ENCODE measurements at regions not wholly inside any gene's neighbourhood (a gene's known extent, or its start where the extent isn't known, plus 50 kb on each side); places are given as distances from the start of the nearest gene placed in this dataset.

- no peaks in the 10 kb centered on the region for H3K4me1 ChIP-seq (ENCODE audit: low read length)
- no peaks in the 10 kb centered on the region for H3K9me3 ChIP-seq (replicated peaks; ENCODE audit: insufficient read depth, low read length)
- no peak overlapping the region for H3K4me2 ChIP-seq (ENCODE audit: low read depth, low read length)
- H3K79me2 ChIP-seq (ENCODE audit: low read length): no peaks in the 10 kb centered on the region
- no peak overlapping the region for H3K4me3 ChIP-seq (ENCODE audit: low read length)
- H4K20me1 ChIP-seq (ENCODE audit: insufficient read depth, low read length): no peaks in the 10 kb centered on the region
- H3F3A ChIP-seq (ENCODE audit: insufficient read depth, low read length): no peaks in the 10 kb centered on the region
- no peak overlapping the region for H2AFZ ChIP-seq (ENCODE audit: low read length)
- H3K9ac ChIP-seq (ENCODE audit: low read length): no peak overlapping the region
- no peaks in the 10 kb centered on the region for H3K36me3 ChIP-seq (replicated peaks; ENCODE audit: insufficient read depth, low read length)
- no peaks in the 10 kb centered on the region for H3K27me3 ChIP-seq (replicated peaks; ENCODE audit: insufficient read depth, low read length)
- no peak for DNase-seq
- H3K27ac ChIP-seq (ENCODE audit: low read length): no peak overlapping the region
- no peaks in the 10 kb centered on the region for H3K9me2 ChIP-seq (replicated peaks; ENCODE audit: insufficient read depth, low read length)
- TF ChIP-seq CTCF (IDR thresholded peaks at IDR 0.05; ENCODE audit: low read length) (no peak), EZH2phosphoT487 (IDR thresholded peaks at IDR 0.05; ENCODE audit: low read length) (no peak), EZH2 (optimal IDR thresholded peaks at IDR 0.05; ENCODE audit: low read depth, low read length) (no peak)
Measured at GRCh38 chr17:65370669-65371131, 190.7 kb downstream of the AXIN2 start.

- H3K9me3 ChIP-seq (replicated peaks; ENCODE audit: insufficient read depth, low read length): no peaks in the 10 kb centered on the region
- H3K27ac ChIP-seq (ENCODE audit: low read length): no peak overlapping the region
- H3K36me3 ChIP-seq (replicated peaks; ENCODE audit: insufficient read depth, low read length): no peaks in the 10 kb centered on the region
- H3K4me1 ChIP-seq (ENCODE audit: low read length): no peaks in the 10 kb centered on the region
- no peaks in the 10 kb centered on the region for H3K9me2 ChIP-seq (replicated peaks; ENCODE audit: insufficient read depth, low read length)
- TF ChIP-seq CTCF (IDR thresholded peaks at IDR 0.05; ENCODE audit: low read length) (no peak), EZH2phosphoT487 (IDR thresholded peaks at IDR 0.05; ENCODE audit: low read length) (no peak), EZH2 (optimal IDR thresholded peaks at IDR 0.05; ENCODE audit: low read depth, low read length) (no peak)
- H3K9ac ChIP-seq (ENCODE audit: low read length): no peak overlapping the region
- no peaks in the 10 kb centered on the region for H3K27me3 ChIP-seq (replicated peaks; ENCODE audit: insufficient read depth, low read length)
- H3F3A ChIP-seq (ENCODE audit: insufficient read depth, low read length): no peaks in the 10 kb centered on the region
- H3K4me3 ChIP-seq (ENCODE audit: low read length): no peak overlapping the region
- no peaks in the 10 kb centered on the region for H3K79me2 ChIP-seq (ENCODE audit: low read length)
- H3K4me2 ChIP-seq (ENCODE audit: low read depth, low read length): no peak overlapping the region
- H4K20me1 ChIP-seq (ENCODE audit: insufficient read depth, low read length): no peaks in the 10 kb centered on the region
- H2AFZ ChIP-seq (ENCODE audit: low read length): no peak overlapping the region
- DNase-seq: no peak
Measured at GRCh38 chr17:65368341-65368740, 193.1 kb downstream of the AXIN2 start.

GRCh38 chr17:65366102-65366844 is 195.2 kb downstream of the AXIN2 start:
- H3K27ac ChIP-seq (ENCODE audit: low read length): no peak overlapping the region

More at GRCh38 chr17:65366102-65366844, 195.2 kb downstream of the AXIN2 start:
- Histone ChIP-seq H3K79me2 (ENCODE audit: low read length) (no peaks in the 10 kb centered on the region), H3K9ac (ENCODE audit: low read length) (no peak overlapping the region), H3K36me3 (replicated peaks; ENCODE audit: insufficient read depth, low read length) (no peaks in the 10 kb centered on the region), H3K9me3 (replicated peaks; ENCODE audit: insufficient read depth, low read length) (no peaks in the 10 kb centered on the region), H3F3A (ENCODE audit: insufficient read depth, low read length) (no peaks in the 10 kb centered on the region), H4K20me1 (ENCODE audit: insufficient read depth, low read length) (no peaks in the 10 kb centered on the region), H3K4me2 (ENCODE audit: low read depth, low read length) (no peak overlapping the region), H3K9me2 (replicated peaks; ENCODE audit: insufficient read depth, low read length) (no peaks in the 10 kb centered on the region), H3K4me1 (ENCODE audit: low read length) (no peaks in the 10 kb centered on the region), H3K27me3 (replicated peaks; ENCODE audit: insufficient read depth, low read length) (no peaks in the 10 kb centered on the region), H2AFZ (ENCODE audit: low read length) (no peak overlapping the region), H3K4me3 (ENCODE audit: low read length) (no peak overlapping the region)
- DNase-seq: no peak
- no peak for TF ChIP-seq CTCF (IDR thresholded peaks at IDR 0.05; ENCODE audit: low read length)
- no peak for TF ChIP-seq EZH2phosphoT487 (IDR thresholded peaks at IDR 0.05; ENCODE audit: low read length)
- no peak for TF ChIP-seq EZH2 (optimal IDR thresholded peaks at IDR 0.05; ENCODE audit: low read depth, low read length)
